CD4-positive, alpha-beta T cell (primary cell): ENCODE measurements at regions not wholly inside any gene's neighbourhood (a gene's known extent, or its start where the extent isn't known, plus 50 kb on each side); places are given as distances from the start of the nearest gene placed in this dataset.

Experiments used
- ATAC-seq: fragments of 200-7000 bp; cut with Tn5 transposase; one replicate; pipeline ENCODE4 v1.10.0; 2022; ENCODE audit warnings: mild to moderate bottlenecking; ENCODE audit not compliant: poor library complexity
- CTCF ChIA-PET: fragments of 350-600 bp; sonication (Branson Sonifier 250); formaldehyde crosslinking; loops from one replicate; lab custom pipeline; 2021; ENCODE audit warnings: antibody characterized with exemption, inconsistent platforms; lab: Charles Lee
- POLR2A ChIA-PET: fragments of 350-600 bp; sonication (Branson Sonifier 250); formaldehyde crosslinking; loops from one replicate; lab custom pipeline; 2021; ENCODE audit warnings: antibody characterized with exemption, inconsistent platforms; lab: Charles Lee
- DNase-seq, 14 experiments: peaks; one replicate each; pipeline ENCODE4 v3.0.0-alpha.2; 2013 to 2020; ENCODE audit warnings: mixed read lengths in 2 of 14
- H3K27ac ChIP-seq, 2 donors: one replicate each; pipeline versions ENCODE4 v1.5.1 to v1.7.0; 2013; ENCODE audit warnings: low read length in 2 of 2, low read depth in 1 of 2, mild to moderate bottlenecking in 1 of 2
- H3K27me3 ChIP-seq, 2 experiments: 1 replicate in 1 of 2; 2 replicates in 1 of 2; pipeline versions ENCODE4 v1.6.1 to v1.7.0; 2013; ENCODE audit warnings: low read length in 2 of 2, control low read depth in 1 of 2, mild to moderate bottlenecking in 1 of 2, moderate library complexity in 1 of 2; ENCODE audit not compliant: insufficient read depth in 2 of 2, control insufficient read depth in 1 of 2
- H3K36me3 ChIP-seq: one replicate; pipeline ENCODE4 v1.6.1; 2013; ENCODE audit warnings: low read length, control low read depth; ENCODE audit not compliant: insufficient read depth
- H3K4me1 ChIP-seq: one replicate; pipeline ENCODE4 v1.6.1; 2013; ENCODE audit warnings: low read length, control low read depth; ENCODE audit not compliant: insufficient read depth
- H3K4me3 ChIP-seq: one replicate; pipeline ENCODE4 v1.5.1; 2013; ENCODE audit warnings: mild to moderate bottlenecking, low read length, moderate library complexity
- H3K9me3 ChIP-seq, 2 experiments: 1 replicate in 1 of 2; 2 replicates in 1 of 2; pipeline versions ENCODE4 v1.6.1 to v1.7.0; 2013; ENCODE audit warnings: low read length in 2 of 2, mild to moderate bottlenecking in 2 of 2, control low read depth in 1 of 2, moderate library complexity in 1 of 2; ENCODE audit not compliant: control insufficient read depth in 1 of 2, insufficient read depth in 1 of 2
- H3K27ac Mint-ChIP-seq: one replicate; pipeline ENCODE4 v1.8.0; 2020; ENCODE audit warnings: mixed read lengths
- H3K27me3 Mint-ChIP-seq: one replicate; pipeline ENCODE4 v1.8.0; 2021; ENCODE audit warnings: mixed read lengths
- H3K36me3 Mint-ChIP-seq: one replicate; pipeline ENCODE4 v1.8.0; 2021; ENCODE audit warnings: low read depth, mixed read lengths
- H3K4me1 Mint-ChIP-seq: one replicate; pipeline ENCODE4 v1.8.0; 2021; ENCODE audit warnings: low read depth, mixed read lengths
- H3K4me3 Mint-ChIP-seq: one replicate; pipeline ENCODE4 v1.8.0; 2020; ENCODE audit warnings: mild to moderate bottlenecking, mixed read lengths
- H3K9me3 Mint-ChIP-seq: one replicate; pipeline ENCODE4 v1.8.0; 2020; ENCODE audit warnings: mixed read lengths
- intact Hi-C, 2 experiments: fragments of 100-400 bp; cut with DNase I in 1 of 2; cut with micrococcal nuclease in 1 of 2; formaldehyde crosslinking; loops; one replicate each; pipeline versions ENCODE4 v1.15.1 to v1.9.0; 2023 to 2025; cut with DNase I, micrococcal nuclease
- TF ChIP-seq, protein P1 (sequence below): fragments of 200-600 bp; IDR thresholded peaks from one replicate; pipeline ENCODE4 v1.8.0; 2022; ENCODE audit warnings: antibody characterized with exemption, mild to moderate bottlenecking

DNA sequence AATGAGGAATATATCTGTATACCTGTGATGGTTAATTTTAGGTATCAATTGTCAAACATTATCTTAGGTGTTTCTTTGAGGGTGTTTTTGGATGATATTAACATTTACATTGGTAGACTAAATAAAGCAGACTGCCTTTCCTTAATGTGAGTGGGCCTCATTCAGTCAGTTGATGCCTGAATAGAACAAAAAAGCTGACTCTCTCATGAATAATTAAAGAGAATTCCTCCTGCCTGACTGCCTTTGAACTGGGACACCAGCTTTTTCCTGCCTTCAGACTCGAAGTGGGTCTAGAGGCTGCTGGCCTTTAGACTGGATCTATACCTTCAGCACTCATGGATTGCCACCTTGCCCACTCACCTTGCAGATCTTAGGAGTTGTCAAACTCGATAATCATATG is 117.9 kb upstream of the TMEM168 start:
- no peak overlapping the region for H3K4me3 ChIP-seq
- intact Hi-C loops = no loop called here
- no peaks in the 10 kb centered on the region for H3K27me3 ChIP-seq
- Mint-ChIP-seq H3K4me1 (no peaks in the 10 kb centered on the region), H3K27ac (no peak overlapping the region), H3K9me3 (peaks cover 9% of the 10 kb centered on the region), H3K27me3 (no peaks in the 10 kb centered on the region), H3K36me3 (peaks cover 86% of the 10 kb centered on the region), H3K4me3 (no peak overlapping the region)
- ATAC-seq (no peak), DNase-seq (no peak)
- H3K27ac ChIP-seq = no peak overlapping the region
- ChIA-PET CTCF (no interaction called here), POLR2A (interaction anchor here (1.6 kb wide), 1 partner anchor 32 kb away, joined by 3 read pairs; a partner anchor contains a TSS)
- peaks cover 14% of the 10 kb centered on the region for H3K36me3 ChIP-seq
- TF ChIP-seq, protein P1, sequence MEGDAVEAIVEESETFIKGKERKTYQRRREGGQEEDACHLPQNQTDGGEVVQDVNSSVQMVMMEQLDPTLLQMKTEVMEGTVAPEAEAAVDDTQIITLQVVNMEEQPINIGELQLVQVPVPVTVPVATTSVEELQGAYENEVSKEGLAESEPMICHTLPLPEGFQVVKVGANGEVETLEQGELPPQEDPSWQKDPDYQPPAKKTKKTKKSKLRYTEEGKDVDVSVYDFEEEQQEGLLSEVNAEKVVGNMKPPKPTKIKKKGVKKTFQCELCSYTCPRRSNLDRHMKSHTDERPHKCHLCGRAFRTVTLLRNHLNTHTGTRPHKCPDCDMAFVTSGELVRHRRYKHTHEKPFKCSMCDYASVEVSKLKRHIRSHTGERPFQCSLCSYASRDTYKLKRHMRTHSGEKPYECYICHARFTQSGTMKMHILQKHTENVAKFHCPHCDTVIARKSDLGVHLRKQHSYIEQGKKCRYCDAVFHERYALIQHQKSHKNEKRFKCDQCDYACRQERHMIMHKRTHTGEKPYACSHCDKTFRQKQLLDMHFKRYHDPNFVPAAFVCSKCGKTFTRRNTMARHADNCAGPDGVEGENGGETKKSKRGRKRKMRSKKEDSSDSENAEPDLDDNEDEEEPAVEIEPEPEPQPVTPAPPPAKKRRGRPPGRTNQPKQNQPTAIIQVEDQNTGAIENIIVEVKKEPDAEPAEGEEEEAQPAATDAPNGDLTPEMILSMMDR = no peak
- H3K9me3 ChIP-seq = peaks cover 6 to 12% of the 10 kb centered on the region in 2 experiments
- no peaks in the 10 kb centered on the region for H3K4me1 ChIP-seq

DNA sequence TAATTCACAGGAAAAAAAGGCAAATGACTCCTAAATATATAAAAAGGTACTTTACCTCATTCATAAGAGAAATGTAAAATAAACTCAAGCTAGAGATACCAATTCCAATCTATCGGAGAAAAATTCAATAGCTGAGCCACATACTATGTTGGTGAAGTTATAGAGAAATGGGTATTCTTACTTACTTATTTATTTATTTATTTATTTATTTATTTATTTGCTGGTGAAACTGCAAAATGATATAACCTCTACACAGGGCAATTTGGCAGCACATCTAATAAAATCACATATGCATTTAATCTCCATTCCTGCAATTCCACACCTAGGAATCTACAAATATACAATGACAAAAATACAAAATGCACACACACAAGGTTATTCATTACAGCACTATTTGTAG is 117.5 kb upstream of the TMEM168 start:
- DNase-seq = no peak
- H3K27ac Mint-ChIP-seq = no peak overlapping the region
- Histone ChIP-seq H3K4me1 (no peaks in the 10 kb centered on the region), H3K36me3 (peaks cover 11% of the 10 kb centered on the region), H3K27me3 (no peaks in the 10 kb centered on the region), H3K4me3 (no peak overlapping the region), H3K27ac (no peak overlapping the region), H3K9me3 (peaks cover 6 to 12% of the 10 kb centered on the region in 2 experiments)
- H3K27me3 Mint-ChIP-seq = no peaks in the 10 kb centered on the region
- no peaks in the 10 kb centered on the region for H3K4me1 Mint-ChIP-seq
- H3K36me3 Mint-ChIP-seq = peaks cover 85% of the 10 kb centered on the region
- ChIA-PET POLR2A (interaction anchor here (1.6 kb wide), 1 partner anchor 32 kb away, joined by 3 read pairs; a partner anchor contains a TSS), CTCF (no interaction called here)
- peaks cover 6% of the 10 kb centered on the region for H3K9me3 Mint-ChIP-seq
- H3K4me3 Mint-ChIP-seq = no peak overlapping the region
- TF ChIP-seq, protein P1 = no peak
- no peak for ATAC-seq
- intact Hi-C loops = no loop called here

DNA sequence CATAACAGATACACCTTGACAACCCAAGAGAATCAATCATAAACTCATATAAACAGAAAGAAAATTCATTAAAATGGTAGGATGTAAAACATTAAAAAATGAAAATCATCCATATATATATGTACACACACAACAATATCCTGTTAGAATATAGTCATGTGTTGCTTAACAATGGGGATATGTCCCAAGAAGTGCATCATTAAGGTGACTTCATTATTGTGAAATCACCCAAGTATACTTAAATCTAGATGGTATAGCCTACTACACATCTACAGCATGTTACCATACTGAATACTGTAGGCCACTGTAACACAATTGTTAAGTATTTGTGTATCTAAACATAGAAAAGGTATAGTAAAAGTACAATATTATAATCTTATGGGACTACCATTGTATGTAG is 115.8 kb upstream of the TMEM168 start:
- no peaks in the 10 kb centered on the region for H3K4me1 ChIP-seq
- ChIA-PET POLR2A (no interaction called here), CTCF (interaction anchor here (0.6 kb wide), 1 partner anchor 14 kb away, joined by 3 read pairs; no protein-coding TSS in a partner anchor)
- H3K27ac Mint-ChIP-seq = no peak overlapping the region
- DNase-seq (no peak), ATAC-seq (no peak)
- H3K27me3 ChIP-seq = no peaks in the 10 kb centered on the region
- no peak overlapping the region for H3K4me3 ChIP-seq
- H3K36me3 Mint-ChIP-seq = peaks cover 78% of the 10 kb centered on the region
- no peak overlapping the region for H3K27ac ChIP-seq
- H3K9me3 ChIP-seq = peaks cover 6 to 8% of the 10 kb centered on the region in 2 experiments
- TF ChIP-seq, protein P1 = no peak
- H3K27me3 Mint-ChIP-seq = no peaks in the 10 kb centered on the region
- H3K4me1 Mint-ChIP-seq = no peaks in the 10 kb centered on the region
- intact Hi-C loops = no loop called here
- H3K36me3 ChIP-seq = peaks cover 7% of the 10 kb centered on the region
- H3K4me3 Mint-ChIP-seq = no peak overlapping the region
- H3K9me3 Mint-ChIP-seq = peaks cover 5% of the 10 kb centered on the region
